GM18951 (cell line): ENCODE measurements at regions not wholly inside any gene's neighbourhood (a gene's known extent, or its start where the extent isn't known, plus 50 kb on each side); places are given as distances from the start of the nearest gene placed in this dataset.
"Not testable (repeated sequence)": the region's sequence is repeated elsewhere in the genome, so short reads cannot be mapped to it uniquely, and the experiment has no call there.

Source experiments
- POLR2A ChIP-seq: IDR thresholded peaks from 4 replicates; pipeline ENCODE4 v1.6.1; 2011; ENCODE audit warnings: mild to moderate bottlenecking; ENCODE audit not compliant: insufficient read length, insufficient read depth; ENCODE audit errors: extremely low read depth
- in situ Hi-C: fragments of 300-500 bp; cut with MboI; formaldehyde crosslinking; loops from one replicate; pipeline ENCODE4 v1.12.0; 2022; ENCODE audit warnings: low sequenced_read_pairs, mixed read lengths, inconsistent platforms; ENCODE audit not compliant: unreplicated experiment

- in situ Hi-C loops, result no loop called here
- TF ChIP-seq POLR2A, result no peak
These were observed 261.4 kb upstream of the MGAT5 start for GRCh38 chr2:133992454-133992853.

GRCh38 chr2:133993160-133993559 lies 260.7 kb upstream of the MGAT5 start:
- TF ChIP-seq POLR2A, result no peak
- in situ Hi-C loops, result no loop called here

GRCh38 chr2:133998726-133999125 lies 255.1 kb upstream of the MGAT5 start:
- in situ Hi-C loops, result not testable (repeated sequence)

- no peak for TF ChIP-seq POLR2A
- in situ Hi-C loops, result no loop called here
These were observed 251.5 kb upstream of the MGAT5 start for GRCh38 chr2:134002391-134002790.

DNA sequence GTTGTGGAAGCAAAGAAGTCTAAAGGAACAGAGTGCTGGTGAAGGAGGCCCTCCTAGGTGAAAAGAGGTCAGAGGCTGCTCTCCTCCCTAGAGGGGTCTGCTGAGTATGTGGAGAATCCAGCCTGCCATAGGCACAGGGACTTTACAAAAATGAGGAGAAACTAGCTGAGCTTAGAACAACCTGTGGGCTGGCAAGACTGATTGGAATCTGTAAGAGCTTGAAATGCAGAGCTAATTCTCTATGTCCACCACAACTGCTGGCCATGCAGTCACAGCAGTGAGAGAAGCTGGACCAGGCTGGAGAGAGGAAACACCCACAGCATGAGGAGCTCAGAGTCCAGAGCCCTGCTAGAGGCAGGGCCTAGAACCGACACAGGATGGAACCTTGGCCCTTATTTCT lies 251.0 kb upstream of the MGAT5 start:
- no peak for TF ChIP-seq POLR2A
- in situ Hi-C loops, result no loop called here

GRCh38 chr2:134004467-134004866 lies 249.4 kb upstream of the MGAT5 start:
- in situ Hi-C loops, result no loop called here
- no peak for TF ChIP-seq POLR2A

- in situ Hi-C loops, result no loop called here
- no peak for TF ChIP-seq POLR2A
These were observed 245.0 kb upstream of the MGAT5 start for GRCh38 chr2:134008837-134009236.

DNA sequence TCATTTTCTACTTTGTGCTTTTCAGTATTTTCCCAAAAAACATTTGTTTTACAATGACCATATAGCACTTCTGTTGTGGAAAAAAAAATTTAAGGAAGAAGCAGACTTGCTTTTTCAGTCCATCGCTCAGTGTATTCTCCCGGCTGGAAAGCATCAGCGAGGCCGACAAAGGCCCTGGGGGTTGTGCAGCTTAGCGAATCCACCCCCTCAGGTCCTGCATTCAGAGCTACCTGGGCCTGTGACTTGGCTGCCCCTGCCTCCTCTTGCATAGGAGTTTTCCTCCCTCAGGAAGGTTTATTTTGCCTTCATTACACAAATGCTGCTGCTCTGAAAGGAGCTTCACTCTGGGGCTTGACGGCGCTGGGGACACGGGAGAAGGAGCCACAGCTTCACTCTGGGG lies 244.4 kb upstream of the MGAT5 start:
- no peak for TF ChIP-seq POLR2A
- in situ Hi-C loops, result no loop called here

GRCh38 chr2:134009906-134010305 lies 244.0 kb upstream of the MGAT5 start:
- in situ Hi-C loops, result not testable (repeated sequence)

DNA sequence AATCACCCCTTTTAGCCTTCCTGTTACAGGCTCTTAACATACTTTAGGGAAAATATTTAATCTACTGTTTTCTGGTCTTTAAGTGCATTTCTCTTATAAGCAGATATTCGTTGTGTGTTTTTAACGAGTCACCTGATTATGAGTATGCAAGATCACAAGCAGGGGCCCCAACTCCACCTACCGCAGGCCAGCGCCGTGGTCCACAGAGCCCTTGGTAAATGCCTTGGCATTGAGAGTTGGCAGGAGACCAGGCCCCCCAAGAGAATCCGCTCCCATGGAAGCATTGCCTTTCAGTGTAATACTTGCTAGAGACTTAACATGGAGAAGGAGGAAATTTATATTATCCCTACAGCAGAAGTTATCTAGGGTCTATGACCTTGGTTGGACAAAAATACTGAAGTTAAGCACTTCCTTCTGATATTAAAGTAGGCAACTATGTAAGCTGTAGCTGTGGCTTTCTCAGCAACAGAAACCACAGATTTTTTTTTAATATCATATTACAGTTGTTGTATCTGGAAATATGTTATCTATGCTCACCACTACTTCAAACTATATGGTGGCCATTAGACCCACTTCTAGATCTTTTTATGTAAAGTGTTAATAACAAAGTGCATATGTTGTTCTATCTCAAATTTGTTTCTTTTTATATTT lies 241.8 kb upstream of the MGAT5 start:
- in situ Hi-C loops, result no loop called here
- TF ChIP-seq POLR2A, result no peak

GRCh38 chr2:134014196-134014960 lies 239.5 kb upstream of the MGAT5 start:
- in situ Hi-C loops, result no loop called here

DNA sequence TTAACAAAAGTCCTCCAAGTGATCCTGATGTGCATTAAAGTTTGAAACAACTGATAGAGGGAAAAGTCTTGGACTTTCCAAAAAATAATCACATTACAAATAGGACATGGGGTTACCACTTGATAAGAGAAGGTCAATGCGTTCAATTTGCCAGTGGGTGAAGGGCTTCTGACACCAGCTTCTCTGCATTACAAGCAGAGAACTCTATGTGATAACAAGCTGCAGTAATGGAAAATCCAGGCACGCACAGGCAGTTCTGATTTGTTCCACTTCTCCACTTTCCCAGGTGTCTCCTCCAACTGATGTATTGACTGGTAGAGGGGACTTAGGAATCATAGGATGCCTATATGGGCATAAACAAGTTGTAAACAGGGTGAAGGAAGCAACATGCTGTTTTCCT lies 234.0 kb upstream of the MGAT5 start:
- in situ Hi-C loops, result no loop called here
- no peak for TF ChIP-seq POLR2A

More at GRCh38 chr2:134014196-134014960, 239.5 kb upstream of the MGAT5 start:
- TF ChIP-seq POLR2A, result no peak

DNA sequence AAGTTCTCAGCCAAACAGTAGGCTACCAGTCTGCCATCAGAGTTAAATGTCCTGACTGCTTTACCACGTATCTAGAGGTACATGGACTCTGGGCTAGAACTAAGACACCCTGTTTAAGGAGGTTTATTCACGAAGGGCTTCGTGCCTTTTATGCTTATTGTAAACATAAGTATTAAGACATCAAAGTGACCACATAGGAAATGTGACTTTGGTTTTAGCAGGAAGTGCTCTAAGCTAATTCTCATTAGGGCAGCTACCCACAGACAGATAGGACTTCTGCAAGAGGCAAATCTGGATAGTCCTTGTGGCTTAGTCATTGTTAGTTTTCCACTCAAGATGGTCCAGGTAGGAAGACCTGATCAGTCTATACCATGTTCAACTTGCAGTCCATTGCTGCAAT lies 233.3 kb upstream of the MGAT5 start:
- in situ Hi-C loops, result no loop called here
- no peak for TF ChIP-seq POLR2A

- no peak for TF ChIP-seq POLR2A
- in situ Hi-C loops, result no loop called here
These were observed 231.9 kb upstream of the MGAT5 start for GRCh38 chr2:134021830-134022524.
